Ascending aorta (tissue), 2 donors: ENCODE measurements at regions not wholly inside any gene's neighbourhood (a gene's known extent, or its start where the extent isn't known, plus 50 kb on each side); places are given as distances from the start of the nearest gene placed in this dataset.

Source experiments
- DNase-seq, 2 donors: peaks; one replicate each; pipeline ENCODE4 v3.0.0-alpha.2; 2019; ENCODE audit warnings: low spot score in 2 of 2
- H3K27ac ChIP-seq, 2 donors: fragments of 200-600 bp; sonication (generic); one replicate each; pipeline ENCODE4 v1.5.1; 2016 to 2017; ENCODE audit warnings: mild to moderate bottlenecking in 1 of 2
- H3K27me3 ChIP-seq: fragments of 200-600 bp; sonication (generic); one replicate; pipeline ENCODE4 v1.5.1; 2017
- H3K36me3 ChIP-seq, 2 donors: fragments of 200-600 bp; sonication (generic); one replicate each; pipeline ENCODE4 v1.5.1; 2016
- H3K4me1 ChIP-seq, 2 donors: fragments of 200-600 bp; sonication (generic); one replicate each; pipeline ENCODE4 v1.5.1; 2016 to 2017; ENCODE audit warnings: mild to moderate bottlenecking in 1 of 2
- H3K4me3 ChIP-seq, 2 donors: fragments of 200-600 bp; sonication (generic); one replicate each; pipeline ENCODE4 v1.5.1; 2016 to 2017; ENCODE audit warnings: mild to moderate bottlenecking in 1 of 2
- H3K9me3 ChIP-seq, 2 donors: fragments of 200-600 bp; sonication (generic); one replicate each; pipeline ENCODE4 v1.5.1; 2016
- intact Hi-C: fragments of 100-400 bp; cut with DNase I; formaldehyde crosslinking; loops from one replicate; pipeline ENCODE4 v1.15.1; 2023
- TF ChIP-seq, protein P1 (sequence below), 3 experiments: fragments of 200-600 bp in 2 of 3; fragments of 450-650 bp in 1 of 3; sonication (generic) in 2 of 3; IDR thresholded peaks; one replicate each; pipeline ENCODE4 v1.5.1; 2016 to 2019; ENCODE audit warnings: antibody characterized with exemption in 3 of 3, mild to moderate bottlenecking in 1 of 3, moderate library complexity in 1 of 3

DNA sequence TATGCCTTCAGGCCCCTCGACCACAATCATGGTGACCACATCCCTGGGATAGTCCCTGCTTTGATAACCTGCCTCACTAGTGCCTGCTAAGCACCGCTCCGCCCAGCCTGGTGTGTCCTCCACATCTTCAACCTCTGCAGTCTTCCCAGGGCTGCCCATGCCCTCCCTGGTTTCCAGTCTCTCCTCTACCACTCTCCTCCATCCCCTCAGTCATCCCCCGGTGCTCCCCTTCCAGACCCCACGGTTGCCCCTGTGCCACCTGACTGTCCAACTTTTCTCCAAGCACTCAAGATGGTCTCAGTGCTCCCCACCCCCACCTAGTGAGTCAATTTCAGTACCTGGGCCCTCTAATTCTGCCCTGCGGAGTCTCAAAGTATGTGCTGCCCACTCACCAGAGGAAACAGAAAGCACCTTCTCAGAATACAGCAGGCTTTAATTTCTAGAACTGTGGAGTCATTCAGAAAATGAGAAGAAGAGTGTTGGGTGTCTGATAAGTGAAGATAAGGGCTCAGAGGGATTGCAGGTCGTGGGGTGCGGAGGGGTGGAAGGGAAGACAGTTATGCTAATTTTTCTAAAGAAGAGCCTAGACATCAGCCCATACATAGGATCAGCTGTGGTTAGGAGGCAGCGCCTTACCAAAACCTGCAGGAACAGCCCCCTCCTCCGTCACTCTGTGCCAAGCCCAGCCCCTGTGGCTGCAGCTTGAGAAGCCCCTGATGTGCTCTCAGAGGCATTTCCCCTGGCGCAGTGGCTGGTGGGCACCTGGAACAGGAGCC, 53.6 kb upstream of the CAB39 start:
- TF ChIP-seq, protein P1, sequence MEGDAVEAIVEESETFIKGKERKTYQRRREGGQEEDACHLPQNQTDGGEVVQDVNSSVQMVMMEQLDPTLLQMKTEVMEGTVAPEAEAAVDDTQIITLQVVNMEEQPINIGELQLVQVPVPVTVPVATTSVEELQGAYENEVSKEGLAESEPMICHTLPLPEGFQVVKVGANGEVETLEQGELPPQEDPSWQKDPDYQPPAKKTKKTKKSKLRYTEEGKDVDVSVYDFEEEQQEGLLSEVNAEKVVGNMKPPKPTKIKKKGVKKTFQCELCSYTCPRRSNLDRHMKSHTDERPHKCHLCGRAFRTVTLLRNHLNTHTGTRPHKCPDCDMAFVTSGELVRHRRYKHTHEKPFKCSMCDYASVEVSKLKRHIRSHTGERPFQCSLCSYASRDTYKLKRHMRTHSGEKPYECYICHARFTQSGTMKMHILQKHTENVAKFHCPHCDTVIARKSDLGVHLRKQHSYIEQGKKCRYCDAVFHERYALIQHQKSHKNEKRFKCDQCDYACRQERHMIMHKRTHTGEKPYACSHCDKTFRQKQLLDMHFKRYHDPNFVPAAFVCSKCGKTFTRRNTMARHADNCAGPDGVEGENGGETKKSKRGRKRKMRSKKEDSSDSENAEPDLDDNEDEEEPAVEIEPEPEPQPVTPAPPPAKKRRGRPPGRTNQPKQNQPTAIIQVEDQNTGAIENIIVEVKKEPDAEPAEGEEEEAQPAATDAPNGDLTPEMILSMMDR (IDR thresholded peaks at IDR 0.05) = no peak
- intact Hi-C loops = no loop called here
- Histone ChIP-seq H3K9me3 (no peaks in the 10 kb centered on the region), H3K27ac (peak overlapping the region; percentile 19 to 66), H3K4me3 (no peak overlapping the region), H3K4me1 (no peaks in the 10 kb centered on the region), H3K27me3 (no peaks in the 10 kb centered on the region), H3K36me3 (no peaks in the 10 kb centered on the region)
- no peak for DNase-seq

DNA sequence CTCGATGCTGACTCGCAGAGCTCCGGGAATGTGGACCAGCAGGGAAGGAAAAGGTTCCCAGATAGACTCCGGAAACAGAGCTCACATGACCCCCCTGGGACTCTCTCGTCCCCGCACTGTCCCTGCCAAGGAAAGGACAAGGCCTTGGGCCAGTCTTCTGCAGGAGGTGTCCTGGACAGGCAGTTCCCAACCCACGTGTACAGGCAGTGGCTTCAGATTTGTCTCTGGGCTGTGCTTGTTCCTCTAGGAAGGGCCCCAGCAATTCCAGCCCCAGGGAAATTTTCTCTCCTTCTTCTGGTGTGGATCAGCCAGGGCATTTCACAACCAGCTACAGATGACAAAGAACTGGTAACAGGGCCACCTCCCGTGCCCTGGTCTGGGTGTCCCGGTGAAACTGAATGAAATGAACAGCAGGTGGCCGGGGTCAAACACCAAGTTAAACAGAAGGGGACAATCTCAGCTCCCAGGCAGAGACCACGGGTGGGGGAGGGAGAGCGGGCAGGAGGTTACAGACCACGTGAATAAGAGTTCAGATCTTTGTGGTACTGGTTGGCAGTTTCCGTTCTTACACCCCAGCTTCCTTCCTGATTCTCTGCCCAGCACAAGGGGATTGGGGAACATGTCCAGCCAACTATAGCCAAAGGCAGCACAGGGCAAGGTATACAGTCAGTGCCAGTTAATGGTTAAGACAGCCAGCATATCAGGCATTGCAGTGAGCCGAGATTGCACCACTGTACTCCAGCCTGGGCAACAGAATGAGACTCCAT, 52.2 kb upstream of the CAB39 start:
- TF ChIP-seq, protein P1 (IDR thresholded peaks at IDR 0.05) = no peak
- H3K4me3 ChIP-seq = no peak overlapping the region
- no peaks in the 10 kb centered on the region for H3K36me3 ChIP-seq
- intact Hi-C loops = no loop called here
- no peaks in the 10 kb centered on the region for H3K4me1 ChIP-seq
- no peaks in the 10 kb centered on the region for H3K9me3 ChIP-seq
- H3K27ac ChIP-seq = peak overlapping the region in 1 of 2 donors; percentile 48
- no peaks in the 10 kb centered on the region for H3K27me3 ChIP-seq
- no peak for DNase-seq

DNA sequence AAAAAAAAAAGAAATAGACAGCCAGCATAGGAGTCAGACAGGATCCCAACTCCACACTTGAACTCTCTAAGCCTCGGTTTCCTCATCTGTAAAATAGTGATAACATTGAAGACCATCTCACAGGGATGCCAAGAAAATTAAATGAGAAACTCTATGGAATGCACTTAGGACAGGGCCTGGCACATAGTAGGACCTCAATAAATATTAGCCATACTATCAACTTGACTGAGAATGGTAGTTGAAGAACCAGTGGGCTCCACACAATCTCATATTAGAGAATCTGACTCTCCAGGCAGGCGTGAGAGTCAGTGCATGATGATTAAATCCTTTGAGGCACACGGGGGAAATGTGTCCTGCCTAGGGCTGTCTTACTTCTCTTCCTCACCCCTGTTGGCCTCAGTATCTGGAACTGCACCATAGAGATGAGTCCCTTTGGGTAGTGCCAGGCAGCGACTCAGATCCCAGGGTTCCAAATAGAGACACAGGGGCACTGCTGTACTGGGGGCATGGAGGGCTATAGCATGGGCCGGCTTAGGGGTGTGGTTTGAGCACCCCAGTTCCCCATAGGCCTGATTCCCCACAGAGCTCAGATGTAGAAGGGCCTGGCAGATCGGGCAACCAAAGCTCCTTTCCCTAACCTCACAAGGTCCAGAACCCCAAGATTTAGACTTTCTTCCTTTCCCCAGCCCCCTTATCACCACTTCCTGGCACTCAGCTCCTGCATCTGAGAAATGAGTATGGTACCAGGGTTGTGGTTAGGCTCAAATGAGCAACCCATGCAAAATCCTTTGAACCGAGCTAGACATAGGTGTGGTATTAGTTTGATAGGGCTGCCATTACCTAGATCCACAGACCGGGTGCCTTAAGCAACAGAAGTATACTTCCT, 51.3 kb upstream of the CAB39 start:
- no peaks in the 10 kb centered on the region for H3K4me1 ChIP-seq
- no peaks in the 10 kb centered on the region for H3K27me3 ChIP-seq
- H3K36me3 ChIP-seq = no peaks in the 10 kb centered on the region
- intact Hi-C loops = no loop called here
- DNase-seq = no peak
- no peaks in the 10 kb centered on the region for H3K9me3 ChIP-seq
- H3K27ac ChIP-seq = no peak overlapping the region
- no peak overlapping the region for H3K4me3 ChIP-seq
- TF ChIP-seq, protein P1 (IDR thresholded peaks at IDR 0.05) = no peak
